Stimulated activated CD4-positive, alpha-beta T cell treated with anti-CD3 and anti-CD28 coated beads, TNF-alpha, amount 100 ng/mL, for 1 hour (primary cell): ENCODE measurements at regions not wholly inside any gene's neighbourhood (a gene's known extent, or its start where the extent isn't known, plus 50 kb on each side); places are given as distances from the start of the nearest gene placed in this dataset.

Experiments used
- DNase-seq, 3 donors: peaks; one replicate each; pipeline ENCODE4 v3.0.0-alpha.2; 2020; ENCODE audit warnings: low read depth in 3 of 3, low spot score in 1 of 3

GRCh38 chr10:78627254-78627795 is 441.4 kb upstream of the ZMIZ1 start:
- no peak for DNase-seq

DNA sequence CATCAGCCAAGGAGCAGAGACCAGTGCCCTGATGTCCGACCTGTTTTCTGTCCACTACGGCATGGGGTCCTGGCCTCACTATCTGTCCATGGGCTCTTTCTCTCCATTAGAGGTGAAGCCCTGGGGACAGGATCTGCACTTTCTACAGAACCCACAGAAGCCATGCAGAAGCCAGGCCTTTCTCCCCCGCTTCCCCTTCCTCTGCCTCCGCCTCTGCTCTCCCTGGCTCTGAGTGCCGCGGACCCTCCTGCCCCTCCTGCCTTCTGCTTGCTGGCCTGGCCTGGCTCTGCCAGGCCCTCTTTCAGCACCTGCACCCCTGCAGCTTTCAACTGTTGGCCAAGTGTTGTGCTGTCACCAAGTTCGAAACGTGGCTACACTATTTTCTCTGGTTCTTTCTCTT is 439.8 kb upstream of the ZMIZ1 start:
- DNase-seq = no peak

GRCh38 chr10:78629773-78630172 is 439.0 kb upstream of the ZMIZ1 start:
- DNase-seq = no peak

DNA sequence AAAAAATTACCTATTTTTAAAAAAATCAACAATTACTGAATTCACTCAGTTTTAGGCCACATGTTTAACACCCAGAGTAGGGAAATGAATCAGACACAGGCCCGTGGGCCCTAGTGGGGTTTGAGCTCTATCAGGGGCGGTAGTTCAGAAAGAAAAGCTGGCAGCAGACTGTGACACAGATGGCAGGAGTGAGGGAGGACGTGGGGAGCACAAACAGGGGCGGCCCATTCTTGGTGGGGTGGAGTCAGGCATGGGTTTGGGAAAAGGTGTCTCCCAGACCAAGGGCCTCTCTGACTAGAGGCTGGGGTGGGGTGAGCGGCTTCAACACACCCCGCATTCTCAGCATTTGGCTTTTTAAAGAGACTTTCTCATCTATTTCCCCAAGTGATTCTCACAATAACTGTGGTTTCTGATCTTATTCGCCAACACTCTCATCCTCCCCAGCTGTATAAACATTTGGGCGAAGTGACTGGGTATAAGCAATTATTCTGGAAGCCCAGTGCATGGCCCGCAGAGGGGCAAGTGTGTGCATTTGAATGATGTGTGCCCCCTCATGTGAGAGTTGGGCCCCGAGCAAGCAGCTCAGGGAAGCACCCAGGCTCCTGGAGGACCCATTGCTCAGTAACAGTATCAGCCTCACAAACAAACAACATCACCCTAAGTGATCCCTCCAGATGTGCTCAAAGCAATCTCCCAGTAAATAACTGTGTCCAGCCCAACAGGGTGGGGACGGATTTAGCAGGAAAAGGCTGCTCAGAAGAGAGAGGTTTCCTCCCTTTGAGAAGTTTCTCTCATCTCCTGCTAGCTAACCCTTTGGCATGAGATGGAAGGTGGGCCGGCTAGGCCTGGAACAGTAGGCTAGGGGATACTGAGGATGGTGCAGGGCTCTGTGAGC is 437.6 kb upstream of the ZMIZ1 start:
- DNase-seq = no peak

- no peak for DNase-seq
These were observed 434.4 kb upstream of the ZMIZ1 start for GRCh38 chr10:78634389-78634815.

- no peak for DNase-seq
These were observed 433.9 kb upstream of the ZMIZ1 start for GRCh38 chr10:78634835-78635234.

DNA sequence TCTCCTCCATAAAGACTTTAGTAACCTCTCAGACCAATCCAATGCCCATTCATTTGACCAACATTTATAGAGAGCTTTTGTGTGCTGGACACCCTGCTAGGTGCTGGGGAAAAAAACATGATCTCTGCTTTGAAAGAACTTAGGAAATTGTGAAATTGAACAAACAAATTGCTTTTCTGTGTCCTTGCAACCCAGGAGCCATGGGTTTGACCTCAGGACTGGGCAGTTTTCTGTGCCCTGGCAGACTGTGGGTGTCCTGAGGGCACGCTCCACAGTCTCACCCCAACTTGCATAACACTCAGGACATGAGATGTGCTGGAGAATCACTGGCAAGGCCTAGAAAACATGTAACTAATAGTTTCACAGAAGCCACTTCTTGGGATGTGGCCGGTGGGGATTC is 429.1 kb upstream of the ZMIZ1 start:
- DNase-seq = no peak

GRCh38 chr10:78640796-78641636 is 427.8 kb upstream of the ZMIZ1 start:
- DNase-seq = no peak

GRCh38 chr10:78641693-78642092 is 427.1 kb upstream of the ZMIZ1 start:
- DNase-seq = no peak

GRCh38 chr10:78642269-78642816 is 426.4 kb upstream of the ZMIZ1 start:
- no peak for DNase-seq

DNA sequence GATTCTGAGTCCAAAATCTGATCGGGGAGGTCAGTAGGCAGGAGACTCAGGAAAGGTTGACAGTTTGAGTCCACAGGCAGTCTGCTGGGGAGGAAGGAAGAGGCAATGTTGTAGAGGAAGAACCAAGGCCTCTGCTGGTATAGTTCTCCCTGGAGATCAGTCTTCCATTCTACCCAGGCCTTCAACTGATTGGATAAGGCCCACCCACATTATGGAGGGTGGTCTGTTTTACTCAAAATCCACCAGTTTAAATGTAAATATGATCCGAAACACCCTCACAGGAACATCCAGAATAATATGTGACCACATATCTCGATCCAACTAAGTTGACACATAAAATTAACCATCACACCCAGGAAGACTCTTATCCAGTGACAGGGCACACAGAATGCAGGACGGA is 425.3 kb upstream of the ZMIZ1 start:
- DNase-seq = no peak

- no peak for DNase-seq
These were observed 424.2 kb upstream of the ZMIZ1 start for GRCh38 chr10:78644550-78644949.

DNA sequence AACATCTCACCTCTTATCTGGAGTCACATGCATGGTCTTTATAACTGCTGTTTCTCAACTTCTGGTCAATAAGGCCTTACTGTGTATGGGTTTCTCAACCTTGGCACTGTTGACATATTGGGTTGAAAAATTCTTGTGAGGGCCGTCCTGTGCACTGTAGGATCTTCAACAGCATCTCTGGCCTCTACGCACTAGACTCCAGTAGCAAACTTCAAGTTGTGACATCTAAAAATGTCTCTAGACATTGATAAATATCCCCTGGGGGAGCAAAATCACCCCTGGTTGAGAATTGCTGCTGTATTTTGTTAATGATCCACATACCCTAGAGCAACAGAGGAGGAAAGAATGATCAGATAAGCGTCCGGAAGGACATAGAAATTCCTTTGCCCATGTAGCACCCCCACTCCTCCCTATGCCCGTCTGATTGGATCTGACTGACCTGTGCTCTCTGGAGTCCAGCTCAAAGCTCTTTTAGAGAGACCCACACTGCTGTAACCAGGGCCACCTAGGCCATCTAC is 423.5 kb upstream of the ZMIZ1 start:
- DNase-seq = no peak

- DNase-seq = no peak
These were observed 422.8 kb upstream of the ZMIZ1 start for GRCh38 chr10:78645975-78646374.

DNA sequence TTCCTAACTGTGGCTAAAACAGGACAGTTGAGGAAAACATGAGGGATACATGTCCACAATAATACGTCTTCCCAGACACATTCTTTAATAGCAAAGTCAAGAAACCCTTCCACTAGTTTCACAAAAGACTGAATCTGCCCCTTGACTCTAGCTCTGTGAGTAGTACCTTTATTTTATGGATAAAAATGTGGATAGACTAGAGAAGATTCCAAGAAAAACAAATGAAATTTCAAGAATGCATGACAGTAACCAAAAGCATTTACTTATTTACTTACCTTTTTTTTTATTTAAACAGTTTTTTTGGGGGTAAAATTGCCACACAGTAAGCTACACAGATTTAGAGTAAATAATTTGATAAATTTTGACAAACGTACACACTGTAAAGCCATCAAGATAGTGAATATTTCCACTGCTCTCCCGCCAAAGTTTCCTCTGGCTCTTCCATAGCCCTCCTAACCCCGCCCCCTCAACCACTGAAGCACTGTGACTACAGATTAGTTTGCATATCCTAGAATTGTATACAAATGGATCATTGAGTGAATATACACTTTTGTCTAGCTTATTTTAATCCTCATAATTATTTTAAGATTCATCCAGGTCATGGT is 420.4 kb upstream of the ZMIZ1 start:
- no peak for DNase-seq

DNA sequence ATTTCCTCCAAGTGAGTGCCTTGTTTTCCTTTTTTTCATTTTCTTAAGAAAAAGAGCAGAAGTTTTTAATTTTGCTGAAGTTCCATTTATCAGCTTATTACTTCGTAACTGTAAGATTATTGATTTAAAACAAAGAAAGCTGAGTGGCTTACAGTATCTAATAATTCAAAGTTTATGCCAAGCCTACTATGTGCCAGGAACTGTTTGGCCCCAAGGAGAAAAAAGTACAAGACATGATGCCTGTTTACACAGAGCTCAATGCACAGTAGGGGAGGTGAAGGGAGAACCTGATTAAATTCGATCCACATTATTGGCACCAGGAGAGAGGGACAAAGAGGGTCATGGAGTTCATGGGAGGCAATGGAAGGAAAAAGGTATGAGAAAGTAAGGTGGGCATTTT is 419.3 kb upstream of the ZMIZ1 start:
- DNase-seq = no peak

DNA sequence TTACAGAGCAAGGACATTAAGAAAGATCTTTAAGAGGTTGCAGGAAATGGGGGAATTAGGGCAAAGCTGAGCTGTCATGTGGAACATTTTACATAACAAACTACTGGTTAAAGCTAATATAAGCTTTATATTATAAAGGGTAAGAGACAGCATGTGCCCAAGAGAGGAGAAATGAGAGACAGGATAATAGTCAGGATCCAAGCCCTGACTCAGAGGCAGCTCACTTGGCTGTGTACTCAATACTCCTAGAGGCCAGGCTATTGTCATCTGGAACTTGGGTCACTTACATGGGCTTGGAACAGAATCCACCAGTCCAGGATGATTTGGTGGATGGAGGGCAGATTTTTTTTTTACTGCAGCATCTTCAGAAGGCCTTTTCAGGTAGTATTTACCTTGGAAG is 418.6 kb upstream of the ZMIZ1 start:
- no peak for DNase-seq

- no peak for DNase-seq
These were observed 417.5 kb upstream of the ZMIZ1 start for GRCh38 chr10:78651287-78651686.

DNA sequence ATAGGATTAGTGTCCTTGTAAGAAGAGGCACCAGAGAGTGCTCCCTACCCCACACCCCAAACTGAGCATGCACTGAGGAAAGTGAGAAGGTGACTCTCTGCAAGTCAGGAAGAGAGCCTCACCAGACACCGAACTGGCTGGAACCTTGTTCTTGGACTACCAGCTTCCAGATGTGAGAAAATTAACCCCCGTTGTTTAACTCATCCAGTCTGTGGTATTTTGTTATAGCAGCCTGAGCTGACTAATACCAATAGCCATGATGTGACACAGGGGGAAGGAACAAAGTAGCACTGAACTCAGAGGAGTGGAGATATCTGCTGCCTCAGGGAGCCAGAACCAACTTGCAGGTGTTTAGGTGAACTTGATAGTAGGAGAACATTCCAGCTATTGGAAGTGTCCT is 415.2 kb upstream of the ZMIZ1 start:
- no peak for DNase-seq

- no peak for DNase-seq
These were observed 414.6 kb upstream of the ZMIZ1 start for GRCh38 chr10:78654047-78654590.

- no peak for DNase-seq
These were observed 412.8 kb upstream of the ZMIZ1 start for GRCh38 chr10:78655979-78656378.
